ENCODE measurements at regions not wholly inside any gene's neighbourhood (a gene's known extent, or its start where the extent isn't known, plus 50 kb on each side); places are given as distances from the start of the nearest gene placed in this dataset.

DNA sequence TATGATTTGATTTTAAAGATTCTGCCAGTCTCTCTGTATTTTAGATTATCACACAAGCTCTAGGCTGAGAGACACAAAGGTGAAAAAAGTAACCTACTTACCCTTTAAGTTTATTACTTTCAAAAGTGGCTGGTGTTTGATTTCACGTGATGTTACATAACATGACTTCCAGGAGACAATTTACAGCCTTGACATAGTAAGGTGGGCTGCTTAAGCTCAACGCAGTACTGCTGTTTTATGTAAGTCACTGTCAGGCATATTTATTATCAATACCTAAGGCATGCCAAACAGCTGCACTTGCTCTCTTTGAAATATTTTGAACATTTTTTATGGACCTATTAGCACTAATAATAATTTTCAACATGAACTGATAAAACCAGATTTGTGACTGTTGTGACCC, 451.5 kb upstream of the FAM241A start:
- ChIA-PET POLR2A (no interaction called here), CTCF (no interaction called here)
- H3K27me3 ChIP-seq (ENCODE audit: insufficient read depth, low read length, poor library complexity, severe bottlenecking): no peaks in the 10 kb centered on the region
- H3K4me1 ChIP-seq (ENCODE audit: insufficient read depth, low read length): no peaks in the 10 kb centered on the region
- no peak overlapping the region for H3K27ac ChIP-seq (ENCODE audit: low read depth, low read length)
- H3K36me3 Mint-ChIP-seq: no peaks in the 10 kb centered on the region
- no peak overlapping the region for H3K4me3 Mint-ChIP-seq
- no peaks in the 10 kb centered on the region for H3K4me1 Mint-ChIP-seq
- no peaks in the 10 kb centered on the region for H3K36me3 ChIP-seq (ENCODE audit: insufficient read depth, low read length)
- DNase-seq: no peak
- H3K27ac Mint-ChIP-seq: no peak overlapping the region
- H3K9me3 Mint-ChIP-seq: peaks cover 0 to 15% (median 0%) of the 10 kb centered on the region in 5 donors
- no peaks in the 10 kb centered on the region for H3K27me3 Mint-ChIP-seq
- H3K4me3 ChIP-seq (ENCODE audit: low read length): no peak overlapping the region
- no peaks in the 10 kb centered on the region for H3K9me3 ChIP-seq (ENCODE audit: low read length)

DNA sequence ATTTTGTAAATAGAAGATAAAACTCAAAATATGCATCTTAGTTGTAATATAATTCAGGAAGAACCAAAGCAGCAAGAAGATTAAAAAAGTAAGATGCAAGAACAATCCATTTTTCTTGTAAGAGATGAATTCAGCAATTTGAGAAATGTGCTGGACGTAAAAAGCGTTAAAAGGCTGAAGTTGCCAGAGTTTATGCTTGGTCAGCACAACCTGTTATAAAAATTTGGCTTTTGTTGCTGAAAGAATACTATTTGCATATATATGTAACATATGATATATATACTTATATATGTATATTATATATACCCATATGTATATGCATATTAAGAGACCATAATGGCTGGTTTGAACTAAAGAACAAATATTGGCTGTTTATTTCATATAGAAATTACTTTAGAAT, 449.6 kb upstream of the FAM241A start:
- ChIA-PET POLR2A (no interaction called here), CTCF (no interaction called here)
- no peaks in the 10 kb centered on the region for H3K4me1 ChIP-seq (ENCODE audit: insufficient read depth, low read length)
- H3K9me3 ChIP-seq (ENCODE audit: low read length): no peaks in the 10 kb centered on the region
- DNase-seq: no peak
- H3K36me3 Mint-ChIP-seq: no peaks in the 10 kb centered on the region
- H3K4me3 Mint-ChIP-seq: no peak overlapping the region
- H3K4me3 ChIP-seq (ENCODE audit: low read length): no peak overlapping the region
- no peaks in the 10 kb centered on the region for H3K27me3 ChIP-seq (ENCODE audit: insufficient read depth, low read length, poor library complexity, severe bottlenecking)
- no peaks in the 10 kb centered on the region for H3K4me1 Mint-ChIP-seq
- no peaks in the 10 kb centered on the region for H3K36me3 ChIP-seq (ENCODE audit: insufficient read depth, low read length)
- no peak overlapping the region for H3K27ac ChIP-seq (ENCODE audit: low read depth, low read length)
- H3K27ac Mint-ChIP-seq: no peak overlapping the region
- H3K9me3 Mint-ChIP-seq: peaks cover 0 to 15% (median 0%) of the 10 kb centered on the region in 5 donors
- no peaks in the 10 kb centered on the region for H3K27me3 Mint-ChIP-seq

DNA sequence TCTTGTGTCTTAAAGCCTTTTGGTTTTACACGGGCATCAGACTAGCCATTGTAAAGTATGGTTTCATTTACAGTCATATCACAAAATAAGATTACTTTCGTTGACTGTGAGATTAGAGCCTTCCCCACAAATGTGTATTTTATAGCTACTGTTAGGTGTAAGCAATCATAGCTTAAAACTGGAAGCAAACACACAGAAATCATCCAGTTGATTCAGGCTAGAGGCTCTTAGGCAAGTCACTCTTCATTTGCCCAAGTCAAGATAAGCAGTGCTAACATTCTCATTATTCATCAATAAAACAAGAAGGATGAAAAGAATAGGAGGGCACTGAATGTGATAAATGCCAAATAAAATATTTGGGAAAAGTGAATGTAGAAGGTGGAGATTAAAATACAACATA, 448.7 kb upstream of the FAM241A start:
- H3K4me1 ChIP-seq (ENCODE audit: insufficient read depth, low read length): no peaks in the 10 kb centered on the region
- no peaks in the 10 kb centered on the region for H3K36me3 Mint-ChIP-seq
- ChIA-PET CTCF (no interaction called here), POLR2A (no interaction called here)
- H3K27ac ChIP-seq (ENCODE audit: low read depth, low read length): no peak overlapping the region
- DNase-seq: no peak
- no peak overlapping the region for H3K4me3 ChIP-seq (ENCODE audit: low read length)
- no peaks in the 10 kb centered on the region for H3K27me3 Mint-ChIP-seq
- no peak overlapping the region for H3K4me3 Mint-ChIP-seq
- H3K9me3 Mint-ChIP-seq: peaks cover 0 to 19% (median 0%) of the 10 kb centered on the region in 5 donors
- no peaks in the 10 kb centered on the region for H3K27me3 ChIP-seq (ENCODE audit: insufficient read depth, low read length, poor library complexity, severe bottlenecking)
- no peaks in the 10 kb centered on the region for H3K36me3 ChIP-seq (ENCODE audit: insufficient read depth, low read length)
- H3K27ac Mint-ChIP-seq: no peak overlapping the region
- no peaks in the 10 kb centered on the region for H3K9me3 ChIP-seq (ENCODE audit: low read length)
- no peaks in the 10 kb centered on the region for H3K4me1 Mint-ChIP-seq

DNA sequence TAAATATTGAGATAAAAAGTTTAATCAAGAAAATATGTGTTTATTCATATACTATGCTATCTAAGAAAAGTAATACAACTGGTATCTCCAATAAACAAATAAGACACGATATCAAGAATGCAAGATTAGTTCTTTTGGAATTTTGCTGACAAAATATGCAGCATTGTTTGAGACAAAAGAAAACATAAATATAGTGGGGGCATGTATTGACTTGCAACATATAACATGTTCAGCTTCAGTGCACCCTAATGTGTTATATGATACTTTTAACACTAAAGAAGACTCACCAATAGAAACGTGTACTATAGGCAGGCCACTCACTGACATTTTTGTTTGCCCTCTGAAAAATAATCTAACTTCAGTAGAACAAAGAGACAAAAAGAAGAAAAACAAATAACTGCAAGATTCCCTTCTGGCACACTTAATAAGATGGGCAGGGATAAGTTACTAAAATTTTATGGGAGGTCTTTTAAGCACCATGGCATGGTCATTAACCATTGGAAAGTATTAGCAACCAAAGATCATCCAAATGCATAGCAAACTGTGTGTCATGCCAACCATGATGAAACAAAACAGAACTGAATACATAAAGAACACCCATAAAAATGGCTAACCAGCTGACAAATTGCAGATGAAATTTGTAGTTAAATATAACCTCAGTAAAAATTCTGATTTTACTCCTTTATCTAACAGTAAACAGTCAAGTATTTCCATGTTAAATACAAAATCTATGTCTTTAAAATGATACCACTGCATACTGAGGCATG, 447.9 kb upstream of the FAM241A start:
- Histone ChIP-seq H3K27me3 (ENCODE audit: insufficient read depth, low read length, poor library complexity, severe bottlenecking) (no peaks in the 10 kb centered on the region), H3K27ac (ENCODE audit: low read depth, low read length) (no peak overlapping the region), H3K36me3 (ENCODE audit: insufficient read depth, low read length) (no peaks in the 10 kb centered on the region), H3K4me3 (ENCODE audit: low read length) (no peak overlapping the region), H3K4me1 (ENCODE audit: insufficient read depth, low read length) (no peaks in the 10 kb centered on the region), H3K9me3 (ENCODE audit: low read length) (no peaks in the 10 kb centered on the region)
- Mint-ChIP-seq H3K27me3 (no peaks in the 10 kb centered on the region), H3K4me3 (no peak overlapping the region), H3K9me3 (peaks cover 0 to 20% (median 0%) of the 10 kb centered on the region in 5 donors), H3K36me3 (no peaks in the 10 kb centered on the region), H3K4me1 (no peaks in the 10 kb centered on the region), H3K27ac (no peak overlapping the region)
- CTCF ChIA-PET: no interaction called here
- no peak for DNase-seq
- POLR2A ChIA-PET: no interaction called here

DNA sequence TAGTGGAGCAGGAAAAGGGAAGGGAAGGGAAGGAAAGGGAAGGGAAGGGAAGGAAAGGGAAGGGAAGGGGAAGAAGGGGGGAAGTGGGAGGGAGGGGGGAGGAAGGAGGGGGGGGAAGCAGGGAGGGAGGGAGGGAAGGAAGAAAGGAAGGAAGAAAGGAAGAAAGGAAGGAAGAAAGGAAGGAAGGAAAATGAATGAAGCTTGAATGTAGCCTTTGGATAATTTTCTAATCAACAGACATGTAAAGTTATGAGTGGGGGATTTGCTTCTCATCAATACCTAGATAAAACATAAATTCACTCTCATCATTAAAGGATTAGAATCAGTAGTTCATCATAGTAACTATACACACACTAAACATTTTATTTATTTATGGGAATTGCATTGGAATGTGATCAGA, 446.9 kb upstream of the FAM241A start:
- Mint-ChIP-seq H3K4me3 (no peak overlapping the region), H3K36me3 (no peaks in the 10 kb centered on the region), H3K4me1 (no peaks in the 10 kb centered on the region), H3K27ac (no peak overlapping the region), H3K27me3 (no peaks in the 10 kb centered on the region), H3K9me3 (peaks cover 0 to 17% (median 0%) of the 10 kb centered on the region in 5 donors)
- H3K4me1 ChIP-seq (ENCODE audit: insufficient read depth, low read length): no peaks in the 10 kb centered on the region
- DNase-seq: no peak
- no peak overlapping the region for H3K27ac ChIP-seq (ENCODE audit: low read depth, low read length)
- no peaks in the 10 kb centered on the region for H3K9me3 ChIP-seq (ENCODE audit: low read length)
- POLR2A ChIA-PET: no interaction called here
- H3K36me3 ChIP-seq (ENCODE audit: insufficient read depth, low read length): no peaks in the 10 kb centered on the region
- no peaks in the 10 kb centered on the region for H3K27me3 ChIP-seq (ENCODE audit: insufficient read depth, low read length, poor library complexity, severe bottlenecking)
- no peak overlapping the region for H3K4me3 ChIP-seq (ENCODE audit: low read length)
- CTCF ChIA-PET: no interaction called here

DNA sequence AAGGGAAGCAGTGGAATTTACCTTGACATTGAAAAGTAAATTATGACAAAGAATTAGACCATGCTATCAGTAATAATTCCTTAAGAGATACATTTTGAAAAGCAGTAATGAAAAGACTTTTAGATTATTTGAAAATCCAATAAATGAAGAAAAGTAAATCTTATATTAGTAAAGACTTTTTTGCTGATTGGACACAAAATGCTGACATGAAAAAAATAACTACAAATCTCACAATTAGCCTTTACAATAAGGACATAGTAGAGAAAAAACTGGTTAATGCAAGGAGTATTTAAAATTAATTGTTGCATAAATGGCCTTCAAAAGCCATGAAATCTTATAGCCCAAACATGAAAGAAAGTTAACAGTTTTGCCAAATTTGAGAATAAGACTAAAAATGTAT, 446.1 kb upstream of the FAM241A start:
- no peak overlapping the region for H3K4me3 Mint-ChIP-seq
- no peak overlapping the region for H3K27ac Mint-ChIP-seq
- POLR2A ChIA-PET: no interaction called here
- no peak for DNase-seq
- Histone ChIP-seq H3K27ac (ENCODE audit: low read depth, low read length) (no peak overlapping the region), H3K4me1 (ENCODE audit: insufficient read depth, low read length) (no peaks in the 10 kb centered on the region), H3K27me3 (ENCODE audit: insufficient read depth, low read length, poor library complexity, severe bottlenecking) (no peaks in the 10 kb centered on the region), H3K9me3 (ENCODE audit: low read length) (no peaks in the 10 kb centered on the region), H3K36me3 (ENCODE audit: insufficient read depth, low read length) (no peaks in the 10 kb centered on the region), H3K4me3 (ENCODE audit: low read length) (no peak overlapping the region)
- no peaks in the 10 kb centered on the region for H3K27me3 Mint-ChIP-seq
- CTCF ChIA-PET: no interaction called here
- no peaks in the 10 kb centered on the region for H3K4me1 Mint-ChIP-seq
- H3K9me3 Mint-ChIP-seq: peaks cover 0 to 14% (median 0%) of the 10 kb centered on the region in 5 donors
- H3K36me3 Mint-ChIP-seq: no peaks in the 10 kb centered on the region

DNA sequence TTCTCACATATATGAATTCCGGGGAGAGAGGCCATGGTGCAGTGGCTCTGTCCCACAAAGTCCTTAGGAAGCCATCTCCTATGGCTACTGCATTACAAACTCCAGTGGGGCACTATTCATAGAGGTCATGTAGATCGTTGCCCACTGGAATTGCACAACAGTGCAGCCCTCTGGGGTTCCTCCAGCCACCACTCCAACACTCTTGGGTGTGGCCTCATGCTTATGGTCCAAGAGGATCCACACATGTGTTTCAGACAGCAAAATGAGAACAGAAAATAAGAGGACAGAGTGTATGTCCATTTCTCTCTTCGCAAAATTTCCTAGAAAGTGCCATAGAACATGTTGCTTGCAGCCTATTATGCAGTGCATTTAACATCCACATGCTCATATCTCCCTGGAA, 444.2 kb upstream of the FAM241A start:
- no peak overlapping the region for H3K27ac ChIP-seq (ENCODE audit: low read depth, low read length)
- no peak overlapping the region for H3K4me3 ChIP-seq (ENCODE audit: low read length)
- Mint-ChIP-seq H3K4me1 (no peaks in the 10 kb centered on the region), H3K4me3 (no peak overlapping the region), H3K27ac (no peak overlapping the region), H3K27me3 (no peaks in the 10 kb centered on the region), H3K36me3 (no peaks in the 10 kb centered on the region), H3K9me3 (peaks cover 0 to 19% (median 0%) of the 10 kb centered on the region in 5 donors)
- CTCF ChIA-PET: no interaction called here
- H3K27me3 ChIP-seq (ENCODE audit: insufficient read depth, low read length, poor library complexity, severe bottlenecking): no peaks in the 10 kb centered on the region
- no peak for DNase-seq
- POLR2A ChIA-PET: no interaction called here
- no peaks in the 10 kb centered on the region for H3K36me3 ChIP-seq (ENCODE audit: insufficient read depth, low read length)
- no peaks in the 10 kb centered on the region for H3K4me1 ChIP-seq (ENCODE audit: insufficient read depth, low read length)
- H3K9me3 ChIP-seq (ENCODE audit: low read length): no peaks in the 10 kb centered on the region

DNA sequence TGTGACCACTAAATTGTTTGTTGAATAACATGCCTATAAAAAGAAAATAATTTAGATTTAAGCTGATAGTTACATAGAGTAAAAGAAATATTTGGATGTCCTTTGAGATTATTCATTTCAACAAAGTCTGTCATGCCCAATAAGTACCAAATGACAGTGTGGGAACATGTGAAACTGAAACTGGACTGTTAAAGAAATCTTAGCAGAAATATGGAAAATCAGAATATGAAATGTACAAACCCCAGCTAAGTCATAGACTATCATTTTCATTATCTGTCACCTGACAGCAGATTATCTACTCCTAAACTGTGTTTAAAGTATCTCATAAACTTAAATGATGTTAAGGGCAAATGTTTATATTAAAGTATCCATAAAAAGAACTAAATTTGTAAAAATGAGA, 437.8 kb upstream of the FAM241A start:
- no peaks in the 10 kb centered on the region for H3K27me3 ChIP-seq (ENCODE audit: insufficient read depth, low read length, poor library complexity, severe bottlenecking)
- H3K36me3 ChIP-seq (ENCODE audit: insufficient read depth, low read length): no peaks in the 10 kb centered on the region
- H3K27ac ChIP-seq (ENCODE audit: low read depth, low read length): no peak overlapping the region
- H3K4me1 ChIP-seq (ENCODE audit: insufficient read depth, low read length): no peaks in the 10 kb centered on the region
- H3K36me3 Mint-ChIP-seq: no peaks in the 10 kb centered on the region
- no peaks in the 10 kb centered on the region for H3K4me1 Mint-ChIP-seq
- H3K27ac Mint-ChIP-seq: no peak overlapping the region
- ChIA-PET POLR2A (no interaction called here), CTCF (no interaction called here)
- peaks cover 0 to 16% (median 0%) of the 10 kb centered on the region in 5 donors for H3K9me3 Mint-ChIP-seq
- no peak for DNase-seq
- no peaks in the 10 kb centered on the region for H3K9me3 ChIP-seq (ENCODE audit: low read length)
- H3K27me3 Mint-ChIP-seq: no peaks in the 10 kb centered on the region
- no peak overlapping the region for H3K4me3 ChIP-seq (ENCODE audit: low read length)
- no peak overlapping the region for H3K4me3 Mint-ChIP-seq
